K562 (cell line): ENCODE measurements at regions not wholly inside any gene's neighbourhood (a gene's known extent, or its start where the extent isn't known, plus 50 kb on each side); places are given as distances from the start of the nearest gene placed in this dataset.

Experiments used
- ATAC-seq: fragments of 200-7000 bp; cut with Tn5 transposase; 3 replicates; pipeline ENCODE4 v1.9.1; 2020; ENCODE audit warnings: moderate library complexity
- BruUV-seq: library from RNA; stranded (reverse); fragments of 400-500 nt; replicated peaks from 2 replicates; lab custom pipeline; 2021; lab: Mats Ljungman, UMichigan
- CTCF ChIA-PET: fragments of 300-600 bp; formaldehyde crosslinking; extraction: SDS; loops from one replicate; lab custom pipeline; 2021; ENCODE audit warnings: low intra/inter-chr PET ratio; lab: Yijun Ruan, JAX
- POLR2A ChIA-PET: fragments of 300-600, 350-650 bp; sonication (Branson Sonifier 250); formaldehyde crosslinking; extraction: SDS; loops from one replicate; lab custom pipeline; 2021; ENCODE audit warnings: antibody characterized with exemption, inconsistent platforms; lab: Yijun Ruan, JAX
- DNase-seq, 4 experiments: peaks; one replicate each; pipeline versions ENCODE4 v3.0.0 to v3.0.0-alpha.2; 2011 to 2018; ENCODE audit warnings: low spot score in 3 of 4, mixed read lengths in 3 of 4; ENCODE audit errors: extremely low read depth in 1 of 4
- FAIRE-seq: peaks from 2 replicates; lab custom pipeline; 2011; peaks lifted over from hg19 to GRCh38; lab: Jason Lieb, UNC
- H2AFZ ChIP-seq: 2 replicates; pipeline ENCODE4 v1.6.0; 2011; ENCODE audit warnings: low read depth, low read length, control low read depth, inconsistent platforms
- H3K27ac ChIP-seq: fragments of 200-600 bp; 3 replicates; pipeline ENCODE4 v1.8.0; 2011; ENCODE audit warnings: low read depth, mild to moderate bottlenecking, control low read depth, inconsistent platforms, low read length, moderate library complexity, mixed read lengths; ENCODE audit errors: extremely low read depth
- H3K27me3 ChIP-seq, 2 experiments: fragments of 300-600 bp in 1 of 2; 2 replicates in 1 of 2; 3 replicates in 1 of 2; pipeline versions ENCODE4 v1.6.0 to v1.8.0; 2011; ENCODE audit warnings: inconsistent platforms in 2 of 2, low read length in 2 of 2, mild to moderate bottlenecking in 1 of 2, mixed read lengths in 1 of 2, moderate library complexity in 1 of 2; ENCODE audit not compliant: control insufficient read depth in 2 of 2, insufficient read depth in 2 of 2
- H3K36me3 ChIP-seq: fragments of 300-600 bp; 3 replicates; pipeline ENCODE4 v1.8.0; 2011; ENCODE audit warnings: mild to moderate bottlenecking, low read length, inconsistent platforms; ENCODE audit not compliant: control insufficient read depth, insufficient read depth
- H3K4me1 ChIP-seq, 2 experiments: fragments of 200-600 bp in 1 of 2; replicated peaks in 1 of 2; 2 replicates in 1 of 2; 3 replicates in 1 of 2; pipeline versions ENCODE4 v1.5.1 to v1.8.0; 2011; ENCODE audit warnings: inconsistent platforms in 2 of 2, low read length in 2 of 2, mild to moderate bottlenecking in 1 of 2, mixed read lengths in 1 of 2, moderate library complexity in 1 of 2; ENCODE audit not compliant: control insufficient read depth in 2 of 2, insufficient read depth in 2 of 2
- H3K4me2 ChIP-seq: 2 replicates; pipeline ENCODE4 v1.6.1; 2011; ENCODE audit warnings: low read length, control low read depth, inconsistent platforms, mixed read lengths; ENCODE audit not compliant: insufficient read depth
- H3K4me3 ChIP-seq: fragments of 200-600 bp; sonication (generic), shearing (Covaris generic); 2 replicates; pipeline ENCODE4 v1.5.1; 2016; ENCODE audit warnings: control low read depth, inconsistent platforms
- H3K79me2 ChIP-seq: fragments of 200-600 bp; 3 replicates; pipeline ENCODE4 v1.8.0; 2011; ENCODE audit warnings: low read length, inconsistent platforms; ENCODE audit not compliant: control insufficient read depth, insufficient read depth
- H3K9ac ChIP-seq, 2 experiments: 2 replicates each; pipeline versions ENCODE4 v1.6.0 to v1.6.1; 2011; ENCODE audit warnings: low read depth in 2 of 2, low read length in 2 of 2, control low read depth in 1 of 2, inconsistent platforms in 1 of 2, mild to moderate bottlenecking in 1 of 2, mixed read lengths in 1 of 2; ENCODE audit not compliant: insufficient read depth in 1 of 2
- H3K9me1 ChIP-seq: one replicate; pipeline ENCODE4 v1.6.0; 2011; ENCODE audit warnings: inconsistent platforms, mild to moderate bottlenecking, low read length, moderate library complexity; ENCODE audit not compliant: control insufficient read depth, insufficient read depth
- H3K9me3 ChIP-seq: replicated peaks from 2 replicates; pipeline ENCODE4 v1.5.1; 2011; ENCODE audit warnings: low read depth, low read length, inconsistent platforms; ENCODE audit not compliant: control insufficient read depth, insufficient read depth
- H4K20me1 ChIP-seq: replicated peaks from 2 replicates; pipeline ENCODE4 v1.6.1; 2011; ENCODE audit warnings: low read length, inconsistent platforms, mixed read lengths; ENCODE audit not compliant: control insufficient read depth, insufficient read depth
- DIDO1 ChIP-seq: fragments of 450-650 bp; IDR thresholded peaks from 2 replicates; pipeline ENCODE4 v1.6.1; 2016; ENCODE audit warnings: low read depth, missing biosample characterization, missing genetic modification characterization
- MAFF ChIP-seq: IDR thresholded peaks from 2 replicates; pipeline ENCODE4 v1.6.1; 2012; ENCODE audit warnings: low read length, improper control_type of control experiment
- MTF1 ChIP-seq: fragments of 250-450 bp; sonication (Bioruptor Pico); IDR thresholded peaks from 2 replicates; pipeline ENCODE4 v1.9.0; 2021; ENCODE audit warnings: moderate library complexity, mild to moderate bottlenecking, inconsistent platforms, borderline replicate concordance
- NONO ChIP-seq, 2 experiments: fragments of 200-400 bp in 1 of 2; fragments of 450-650 bp in 1 of 2; formaldehyde crosslinking in 1 of 2; IDR thresholded peaks; 2 replicates each; pipeline ENCODE4 v1.6.1; 2017; ENCODE audit warnings: low read depth in 2 of 2, mild to moderate bottlenecking in 2 of 2, moderate library complexity in 2 of 2, low read length in 1 of 2
- PTRF ChIP-seq: fragments of 450-650 bp; IDR thresholded peaks from 2 replicates; pipeline ENCODE4 v1.6.1; 2016; ENCODE audit warnings: mild to moderate bottlenecking, missing genetic modification characterization, missing compliant biosample characterization
- RCOR1 ChIP-seq, 2 experiments: IDR thresholded peaks; 2 replicates each; pipeline ENCODE4 v1.6.1; 2012; ENCODE audit warnings: low read depth in 2 of 2, low read length in 2 of 2, borderline replicate concordance in 1 of 2, improper control_type of control experiment in 1 of 2
- RNF2 ChIP-seq: sonication (generic); IDR thresholded peaks from 2 replicates; pipeline ENCODE4 v1.6.1; 2016
- SIN3B ChIP-seq: fragments of 450-650 bp; IDR thresholded peaks from 2 replicates; pipeline ENCODE4 v1.6.1; 2017; ENCODE audit warnings: low read depth, mild to moderate bottlenecking, moderate library complexity
- TCF7L2 ChIP-seq: fragments of 150-350 bp; IDR thresholded peaks from 2 replicates; pipeline ENCODE4 v1.6.1; 2016; ENCODE audit warnings: low read depth, mild to moderate bottlenecking, low read length, moderate library complexity
- ZNF253 ChIP-seq: fragments of 250-450 bp; sonication (Bioruptor Pico); conservative IDR thresholded peaks from 2 replicates; pipeline ENCODE4 v1.6.1; 2021; ENCODE audit warnings: mild to moderate bottlenecking
- ZNF263 ChIP-seq: sonication (generic); formaldehyde crosslinking; IDR thresholded peaks from 2 replicates; pipeline ENCODE4 v1.8.0; 2022; ENCODE audit warnings: mild to moderate bottlenecking, missing genetic modification reagents, borderline replicate concordance
- ZNF785 ChIP-seq: fragments of 250-450 bp; sonication (Bioruptor Pico); IDR thresholded peaks from 2 replicates; pipeline ENCODE4 v1.4.0; 2020; ENCODE audit warnings: mild to moderate bottlenecking
- WGBS: fragments of 100-300 bp; shearing (Covaris generic); methylation state at CpG from one replicate; pipeline ENCODE4 v1.1.6; 2016; ENCODE audit warnings: low coverage, mixed read lengths; ENCODE audit not compliant: insufficient coverage; ENCODE audit errors: missing lambda C conversion rate; 5-methylcytosine and 5-hydroxymethylcytosine counted together
- in situ Hi-C: fragments of 300-500 bp; cut with MboI; formaldehyde crosslinking; loops from 4 replicates; pipeline ENCODE4 v1.15.0; 2018; ENCODE audit warnings: inconsistent platforms, mixed read lengths
- intact Hi-C: fragments of 100-400 bp; cut with micrococcal nuclease; formaldehyde crosslinking; loops from 2 replicates; pipeline ENCODE4 v1.14.2; 2022
- TF ChIP-seq, protein P1 (sequence below): sonication (generic); formaldehyde crosslinking; IDR thresholded peaks from 2 replicates; pipeline ENCODE4 v1.8.0; 2022; ENCODE audit warnings: missing genetic modification reagents, mild to moderate bottlenecking, borderline replicate concordance
- TF ChIP-seq, protein P2 (sequence below): fragments of 250-450 bp; sonication (Bioruptor Pico); IDR thresholded peaks from 2 replicates; pipeline ENCODE4 v1.6.1; 2021; ENCODE audit warnings: mild to moderate bottlenecking

- Histone ChIP-seq H3K27me3 (no peaks in the 10 kb centered on the region), H3K9ac (no peak overlapping the region), H3K9me3 (no peaks in the 10 kb centered on the region; the same call in 1 of the 2 replicates), H3K9me1 (no peaks in the 10 kb centered on the region), H3K4me3 (no peak overlapping the region), H3K79me2 (no peaks in the 10 kb centered on the region), H3K27ac (no peak overlapping the region), H2AFZ (no peak overlapping the region), H3K36me3 (no peaks in the 10 kb centered on the region), H3K4me1 (no peaks in the 10 kb centered on the region), H4K20me1 (no peaks in the 10 kb centered on the region), H3K4me2 (no peak overlapping the region)
- WGBS, result 0% methylated on average over 4 of the region's 4 CpGs
- in situ Hi-C loops (no loop called here), intact Hi-C loops (no loop called here)
- DNase-seq, result no peak
- ChIA-PET CTCF (no interaction called here), POLR2A (no interaction called here)
- TF ChIP-seq MTF1 (CRISPR knock-in tag), result no peak
- no peak for TF ChIP-seq ZNF253 (CRISPR knock-in tag)
- TF ChIP-seq, protein P1, sequence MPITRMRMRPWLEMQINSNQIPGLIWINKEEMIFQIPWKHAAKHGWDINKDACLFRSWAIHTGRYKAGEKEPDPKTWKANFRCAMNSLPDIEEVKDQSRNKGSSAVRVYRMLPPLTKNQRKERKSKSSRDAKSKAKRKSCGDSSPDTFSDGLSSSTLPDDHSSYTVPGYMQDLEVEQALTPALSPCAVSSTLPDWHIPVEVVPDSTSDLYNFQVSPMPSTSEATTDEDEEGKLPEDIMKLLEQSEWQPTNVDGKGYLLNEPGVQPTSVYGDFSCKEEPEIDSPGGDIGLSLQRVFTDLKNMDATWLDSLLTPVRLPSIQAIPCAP (CRISPR knock-in tag), result no peak
- no peak for TF ChIP-seq SIN3B
- no peak for TF ChIP-seq NONO (IDR thresholded peaks at IDR 0.05; ENCODE audit: low read depth in 2 of 2, low read length in 1 of 2)
- TF ChIP-seq TCF7L2, result no peak
- TF ChIP-seq RCOR1 (IDR thresholded peaks at IDR 0.05; ENCODE audit: borderline replicate concordance in 1 of 2, low read depth in 2 of 2, low read length in 2 of 2), result no peak
- no peak for TF ChIP-seq MAFF
- TF ChIP-seq PTRF (tag), result no peak
- TF ChIP-seq, protein P2, sequence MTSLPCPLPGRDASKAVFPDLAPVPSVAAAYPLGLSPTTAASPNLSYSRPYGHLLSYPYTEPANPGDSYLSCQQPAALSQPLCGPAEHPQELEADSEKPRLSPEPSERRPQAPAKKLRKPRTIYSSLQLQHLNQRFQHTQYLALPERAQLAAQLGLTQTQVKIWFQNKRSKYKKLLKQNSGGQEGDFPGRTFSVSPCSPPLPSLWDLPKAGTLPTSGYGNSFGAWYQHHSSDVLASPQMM (CRISPR knock-in tag), result no peak
- no peak for TF ChIP-seq DIDO1 (tag)
- no peak for TF ChIP-seq ZNF785 (CRISPR knock-in tag)
- no peak for TF ChIP-seq ZNF263
- TF ChIP-seq RNF2, result no peak
- ATAC-seq, result no peak
- FAIRE-seq, result no peak
- BruUV-seq, result no TSS peak
Measured at GRCh38 chr5:21071421-21071820, 1083.4 kb upstream of the CDH18 start.
